K562 (cell line): ENCODE measurements at regions not wholly inside any gene's neighbourhood (a gene's known extent, or its start where the extent isn't known, plus 50 kb on each side); places are given as distances from the start of the nearest gene placed in this dataset.

Experiments
- ATAC-seq: fragments of 200-7000 bp; cut with Tn5 transposase; 3 replicates; pipeline ENCODE4 v1.9.1; 2020; ENCODE audit warnings: moderate library complexity
- BruUV-seq: library from RNA; stranded (reverse); fragments of 400-500 nt; replicated peaks from 2 replicates; lab custom pipeline; 2021; lab: Mats Ljungman, UMichigan
- CTCF ChIA-PET: fragments of 300-600 bp; formaldehyde crosslinking; extraction: SDS; loops from one replicate; lab custom pipeline; 2021; ENCODE audit warnings: low intra/inter-chr PET ratio; lab: Yijun Ruan, JAX
- POLR2A ChIA-PET: fragments of 300-600, 350-650 bp; sonication (Branson Sonifier 250); formaldehyde crosslinking; extraction: SDS; loops from one replicate; lab custom pipeline; 2021; ENCODE audit warnings: antibody characterized with exemption, inconsistent platforms; lab: Yijun Ruan, JAX
- DNase-seq, 4 experiments: peaks; one replicate each; pipeline versions ENCODE4 v3.0.0 to v3.0.0-alpha.2; 2011 to 2018; ENCODE audit warnings: low spot score in 3 of 4, mixed read lengths in 3 of 4; ENCODE audit errors: extremely low read depth in 1 of 4
- FAIRE-seq: peaks from 2 replicates; lab custom pipeline; 2011; peaks lifted over from hg19 to GRCh38; lab: Jason Lieb, UNC
- H2AFZ ChIP-seq: 2 replicates; pipeline ENCODE4 v1.6.0; 2011; ENCODE audit warnings: low read depth, low read length, control low read depth, inconsistent platforms
- H3K27ac ChIP-seq: fragments of 200-600 bp; 3 replicates; pipeline ENCODE4 v1.8.0; 2011; ENCODE audit warnings: low read depth, mild to moderate bottlenecking, control low read depth, inconsistent platforms, low read length, moderate library complexity, mixed read lengths; ENCODE audit errors: extremely low read depth
- H3K27me3 ChIP-seq, 2 experiments: fragments of 300-600 bp in 1 of 2; 2 replicates in 1 of 2; 3 replicates in 1 of 2; pipeline versions ENCODE4 v1.6.0 to v1.8.0; 2011; ENCODE audit warnings: inconsistent platforms in 2 of 2, low read length in 2 of 2, mild to moderate bottlenecking in 1 of 2, mixed read lengths in 1 of 2, moderate library complexity in 1 of 2; ENCODE audit not compliant: control insufficient read depth in 2 of 2, insufficient read depth in 2 of 2
- H3K36me3 ChIP-seq: fragments of 300-600 bp; 3 replicates; pipeline ENCODE4 v1.8.0; 2011; ENCODE audit warnings: mild to moderate bottlenecking, low read length, inconsistent platforms; ENCODE audit not compliant: control insufficient read depth, insufficient read depth
- H3K4me1 ChIP-seq, 2 experiments: fragments of 200-600 bp in 1 of 2; replicated peaks in 1 of 2; 2 replicates in 1 of 2; 3 replicates in 1 of 2; pipeline versions ENCODE4 v1.5.1 to v1.8.0; 2011; ENCODE audit warnings: inconsistent platforms in 2 of 2, low read length in 2 of 2, mild to moderate bottlenecking in 1 of 2, mixed read lengths in 1 of 2, moderate library complexity in 1 of 2; ENCODE audit not compliant: control insufficient read depth in 2 of 2, insufficient read depth in 2 of 2
- H3K4me2 ChIP-seq: 2 replicates; pipeline ENCODE4 v1.6.1; 2011; ENCODE audit warnings: low read length, control low read depth, inconsistent platforms, mixed read lengths; ENCODE audit not compliant: insufficient read depth
- H3K4me3 ChIP-seq: fragments of 200-600 bp; sonication (generic), shearing (Covaris generic); 2 replicates; pipeline ENCODE4 v1.5.1; 2016; ENCODE audit warnings: control low read depth, inconsistent platforms
- H3K79me2 ChIP-seq: fragments of 200-600 bp; 3 replicates; pipeline ENCODE4 v1.8.0; 2011; ENCODE audit warnings: low read length, inconsistent platforms; ENCODE audit not compliant: control insufficient read depth, insufficient read depth
- H3K9ac ChIP-seq, 2 experiments: 2 replicates each; pipeline versions ENCODE4 v1.6.0 to v1.6.1; 2011; ENCODE audit warnings: low read depth in 2 of 2, low read length in 2 of 2, control low read depth in 1 of 2, inconsistent platforms in 1 of 2, mild to moderate bottlenecking in 1 of 2, mixed read lengths in 1 of 2; ENCODE audit not compliant: insufficient read depth in 1 of 2
- H3K9me1 ChIP-seq: one replicate; pipeline ENCODE4 v1.6.0; 2011; ENCODE audit warnings: inconsistent platforms, mild to moderate bottlenecking, low read length, moderate library complexity; ENCODE audit not compliant: control insufficient read depth, insufficient read depth
- H3K9me3 ChIP-seq: replicated peaks from 2 replicates; pipeline ENCODE4 v1.5.1; 2011; ENCODE audit warnings: low read depth, low read length, inconsistent platforms; ENCODE audit not compliant: control insufficient read depth, insufficient read depth
- H4K20me1 ChIP-seq: replicated peaks from 2 replicates; pipeline ENCODE4 v1.6.1; 2011; ENCODE audit warnings: low read length, inconsistent platforms, mixed read lengths; ENCODE audit not compliant: control insufficient read depth, insufficient read depth
- ATF4 ChIP-seq: fragments of 450-650 bp; formaldehyde crosslinking; IDR thresholded peaks from 2 replicates; pipeline ENCODE4 v1.4.0; 2022; ENCODE audit warnings: mild to moderate bottlenecking, moderate library complexity
- DMBX1 ChIP-seq: fragments of 250-450 bp; sonication (Bioruptor Pico); IDR thresholded peaks from 2 replicates; pipeline ENCODE4 v1.8.0; 2022; ENCODE audit warnings: inconsistent platforms, mild to moderate bottlenecking, moderate library complexity, borderline replicate concordance
- ERF ChIP-seq: fragments of 450-650 bp; formaldehyde crosslinking; IDR thresholded peaks from 2 replicates; pipeline ENCODE4 v1.4.0; 2020; ENCODE audit warnings: mild to moderate bottlenecking, mixed read lengths
- LARP7 ChIP-seq: fragments of 450-650 bp; IDR thresholded peaks from 2 replicates; pipeline ENCODE4 v1.6.1; 2016
- MAFF ChIP-seq: IDR thresholded peaks from 2 replicates; pipeline ENCODE4 v1.6.1; 2012; ENCODE audit warnings: low read length, improper control_type of control experiment
- MAZ ChIP-seq, 2 experiments: fragments of 450-650 bp in 1 of 2; sonication (generic) in 1 of 2; formaldehyde crosslinking; IDR thresholded peaks in 1 of 2; conservative IDR thresholded peaks in 1 of 2; 2 replicates each; pipeline versions ENCODE4 v1.4.0 to v1.5.0; 2020; ENCODE audit warnings: mild to moderate bottlenecking in 1 of 2, missing genetic modification reagents in 1 of 2
- RBM22 ChIP-seq: fragments of 200-400 bp; formaldehyde crosslinking; IDR thresholded peaks from 2 replicates; pipeline ENCODE4 v1.6.1; 2018; ENCODE audit warnings: low read length, low read depth; ENCODE audit not compliant: poor library complexity, severe bottlenecking
- RFX1 ChIP-seq: fragments of 450-650 bp; IDR thresholded peaks from 2 replicates; pipeline ENCODE4 v1.6.1; 2016; ENCODE audit warnings: mild to moderate bottlenecking, moderate library complexity
- SMC3 ChIP-seq: conservative IDR thresholded peaks from 2 replicates; pipeline ENCODE4 v1.6.1; 2011; ENCODE audit warnings: low read depth, low read length, improper control_type of control experiment; ENCODE audit not compliant: insufficient read depth
- ZBTB17 ChIP-seq: fragments of 450-650 bp; formaldehyde crosslinking; IDR thresholded peaks from 2 replicates; pipeline ENCODE4 v1.4.0; 2020; ENCODE audit warnings: mild to moderate bottlenecking
- ZFP36 ChIP-seq: fragments of 150-350 bp; IDR thresholded peaks from 2 replicates; pipeline ENCODE4 v1.6.1; 2018; ENCODE audit warnings: low read length, low read depth; ENCODE audit not compliant: partially characterized antibody
- ZNF134 ChIP-seq: fragments of 250-450 bp; sonication (Bioruptor Pico); conservative IDR thresholded peaks from 2 replicates; pipeline ENCODE4 v1.4.0; 2020
- ZNF165 ChIP-seq: fragments of 250-450 bp; sonication (Bioruptor Pico); IDR thresholded peaks from 2 replicates; pipeline ENCODE4 v1.4.0; 2020; ENCODE audit warnings: borderline replicate concordance
- ZNF311 ChIP-seq: fragments of 250-450 bp; sonication (Bioruptor Pico); IDR thresholded peaks from 2 replicates; pipeline ENCODE4 v1.4.0; 2020; ENCODE audit warnings: mild to moderate bottlenecking, moderate library complexity
- ZNF384 ChIP-seq: IDR thresholded peaks from 2 replicates; pipeline ENCODE4 v1.6.1; 2012; ENCODE audit warnings: low read depth, low read length, improper control_type of control experiment
- ZNF57 ChIP-seq: fragments of 450-650 bp; formaldehyde crosslinking; IDR thresholded peaks from 2 replicates; pipeline ENCODE4 v1.4.0; 2020; ENCODE audit warnings: mild to moderate bottlenecking, moderate library complexity
- WGBS: fragments of 100-300 bp; shearing (Covaris generic); methylation state at CpG from one replicate; pipeline ENCODE4 v1.1.6; 2016; ENCODE audit warnings: low coverage, mixed read lengths; ENCODE audit not compliant: insufficient coverage; ENCODE audit errors: missing lambda C conversion rate; 5-methylcytosine and 5-hydroxymethylcytosine counted together
- in situ Hi-C: fragments of 300-500 bp; cut with MboI; formaldehyde crosslinking; loops from 4 replicates; pipeline ENCODE4 v1.15.0; 2018; ENCODE audit warnings: inconsistent platforms, mixed read lengths
- intact Hi-C: fragments of 100-400 bp; cut with micrococcal nuclease; formaldehyde crosslinking; loops from 2 replicates; pipeline ENCODE4 v1.14.2; 2022
- TF ChIP-seq, protein P1 (sequence below): fragments of 450-650 bp; formaldehyde crosslinking; IDR thresholded peaks from 2 replicates; pipeline ENCODE4 v1.4.0; 2020; ENCODE audit warnings: mild to moderate bottlenecking, moderate library complexity

GRCh38 chr3:30289766-30290165 is 316.6 kb upstream of the TGFBR2 start:
- intact Hi-C loops = no loop called here
- ATAC-seq = no peak

GRCh38 chr3:30290479-30290878 is 315.9 kb upstream of the TGFBR2 start:
- intact Hi-C loops = no loop called here
- in situ Hi-C loops = no loop called here
- no peak overlapping the region for H3K9ac ChIP-seq
- H3K27me3 ChIP-seq = no peaks in the 10 kb centered on the region
- no peaks in the 10 kb centered on the region for H3K79me2 ChIP-seq
- no peak for FAIRE-seq
- no peaks in the 10 kb centered on the region for H3K9me3 ChIP-seq
- no peaks in the 10 kb centered on the region for H3K4me1 ChIP-seq
- no peak overlapping the region for H3K27ac ChIP-seq
- ATAC-seq = no peak
- H4K20me1 ChIP-seq = no peaks in the 10 kb centered on the region
- WGBS = 0% methylated on average over 9 of the region's 12 CpGs
- no peak overlapping the region for H3K4me3 ChIP-seq
- no peaks in the 10 kb centered on the region for H3K9me1 ChIP-seq
- H2AFZ ChIP-seq = no peak overlapping the region
- ChIA-PET CTCF (no interaction called here), POLR2A (no interaction called here)
- BruUV-seq = no TSS peak
- DNase-seq = no peak
- H3K4me2 ChIP-seq = no peak overlapping the region
- H3K36me3 ChIP-seq = no peaks in the 10 kb centered on the region
- TF ChIP-seq ATF4 (peak; percentile 48; the same call in 1 of the 2 replicates), DMBX1 (CRISPR knock-in tag) (0 out of 2 replicates have a peak, but pooled peaks have one; percentile 42), MAZ (CRISPR knock-in tag; conservative IDR thresholded peaks at IDR 0.05 in 1 of 2, IDR thresholded peaks at IDR 0.05 in 1 of 2) (peak in 1 of 2 experiments; percentile 57; a peak in 1 of 4 replicates), ZNF165 (no peak), ZBTB17 (CRISPR knock-in tag) (peak; percentile 75; the same call in 1 of the 2 replicates), RFX1 (no peak), ZFP36 (no peak), ZNF134 (CRISPR knock-in tag) (0 out of 2 replicates have a peak, but pooled peaks have one; percentile 25), ERF (peak; percentile 78; the same call in 1 of the 2 replicates), LARP7 (no peak), MAFF (no peak), ZNF311 (CRISPR knock-in tag) (peak; percentile 90), ZNF57 (peak; percentile 29; the same call in 1 of the 2 replicates), RBM22 (no peak)
- TF ChIP-seq, protein P1, sequence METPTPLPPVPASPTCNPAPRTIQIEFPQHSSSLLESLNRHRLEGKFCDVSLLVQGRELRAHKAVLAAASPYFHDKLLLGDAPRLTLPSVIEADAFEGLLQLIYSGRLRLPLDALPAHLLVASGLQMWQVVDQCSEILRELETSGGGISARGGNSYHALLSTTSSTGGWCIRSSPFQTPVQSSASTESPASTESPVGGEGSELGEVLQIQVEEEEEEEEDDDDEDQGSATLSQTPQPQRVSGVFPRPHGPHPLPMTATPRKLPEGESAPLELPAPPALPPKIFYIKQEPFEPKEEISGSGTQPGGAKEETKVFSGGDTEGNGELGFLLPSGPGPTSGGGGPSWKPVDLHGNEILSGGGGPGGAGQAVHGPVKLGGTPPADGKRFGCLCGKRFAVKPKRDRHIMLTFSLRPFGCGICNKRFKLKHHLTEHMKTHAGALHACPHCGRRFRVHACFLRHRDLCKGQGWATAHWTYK = peak; percentile 64; the same call in 1 of the 2 replicates

More at GRCh38 chr3:30289766-30290165, 316.6 kb upstream of the TGFBR2 start:
- Histone ChIP-seq H3K4me2 (no peak overlapping the region), H3K27me3 (no peaks in the 10 kb centered on the region), H3K9me1 (no peaks in the 10 kb centered on the region)
- no TSS peak for BruUV-seq
- TF ChIP-seq SMC3 (no peak), ZNF384 (no peak)
- TF ChIP-seq, all 486 proteins: peak for 0
- DNase-seq (no peak), FAIRE-seq (no peak)
- H3K27ac ChIP-seq = no peak overlapping the region
- 0% methylated on average over 1 of the region's 1 CpG for WGBS
- H3K79me2 ChIP-seq = no peaks in the 10 kb centered on the region
- H3K9ac ChIP-seq = no peak overlapping the region
- no peak overlapping the region for H2AFZ ChIP-seq
- in situ Hi-C loops = no loop called here
- no peaks in the 10 kb centered on the region for H4K20me1 ChIP-seq
- H3K4me1 ChIP-seq = no peaks in the 10 kb centered on the region
- no peak overlapping the region for H3K4me3 ChIP-seq
- no peaks in the 10 kb centered on the region for H3K36me3 ChIP-seq
- H3K9me3 ChIP-seq = 0 out of 2 replicates have a peak, but pooled peaks cover under 1% of the 10 kb centered on the region
- ChIA-PET POLR2A (no interaction called here), CTCF (no interaction called here)
